Heart right ventricle (tissue), 16 donors: ENCODE measurements at regions not wholly inside any gene's neighbourhood (a gene's known extent, or its start where the extent isn't known, plus 50 kb on each side); places are given as distances from the start of the nearest gene placed in this dataset.

ENCODE experiments used
- ATAC-seq, 8 donors: fragments of 200-7000 bp; cut with Tn5 transposase; one replicate each; pipeline ENCODE4 v1.9.1; 2020; ENCODE audit warnings: mild to moderate bottlenecking in 8 of 8, moderate library complexity in 8 of 8, moderate number of reproducible peaks in 1 of 8
- DNase-seq, 2 donors: peaks; one replicate each; pipeline ENCODE4 v3.0.0-alpha.2; 2020
- H3K27ac ChIP-seq, 10 donors: fragments of 200-600 bp; sonication (generic) in 2 of 10; one replicate each; pipeline versions ENCODE4 v1.5.0 to v1.8.0; 2020 to 2022; ENCODE audit warnings: mild to moderate bottlenecking in 3 of 10
- H3K27me3 ChIP-seq, 7 donors: fragments of 200-600 bp; one replicate each; pipeline ENCODE4 v1.8.0; 2021 to 2022; ENCODE audit warnings: mild to moderate bottlenecking in 2 of 7
- H3K36me3 ChIP-seq, 9 donors: fragments of 200-600 bp; sonication (generic) in 1 of 9; one replicate each; pipeline versions ENCODE4 v1.5.0 to v1.8.0; 2020 to 2022; ENCODE audit warnings: mild to moderate bottlenecking in 2 of 9
- H3K4me1 ChIP-seq, 9 donors: fragments of 200-600 bp; sonication (generic) in 1 of 9; one replicate each; pipeline versions ENCODE4 v1.5.0 to v1.8.0; 2020 to 2022; ENCODE audit warnings: mild to moderate bottlenecking in 4 of 9
- H3K4me3 ChIP-seq, 10 donors: fragments of 200-600 bp; sonication (generic) in 2 of 10; one replicate each; pipeline versions ENCODE4 v1.5.0 to v1.8.0; 2020 to 2022; ENCODE audit warnings: mild to moderate bottlenecking in 7 of 10, moderate library complexity in 2 of 10
- H3K9me3 ChIP-seq, 11 donors: fragments of 200-600 bp in 10 of 11; sonication (generic) in 2 of 11; one replicate each; pipeline versions ENCODE4 v1.5.0 to v1.8.0; 2013 to 2022; ENCODE audit warnings: mild to moderate bottlenecking in 2 of 11, control low read depth in 1 of 11, moderate library complexity in 1 of 11
- WGBS, 2 donors: extraction: QIAGEN DNeasy Blood & Tissue Kit; methylation state at CpG; one replicate each; pipeline ENCODE4 v1.1.7; 2013; ENCODE audit warnings: inconsistent platforms in 1 of 2; 5-methylcytosine and 5-hydroxymethylcytosine counted together
- intact Hi-C, 10 donors: fragments of 100-400 bp; cut with DNase I; formaldehyde crosslinking; loops; one replicate each; pipeline versions ENCODE4 v1.11.1 to v1.14.2; 2022
- TF ChIP-seq, protein P1 (sequence below), 9 donors: fragments of 200-600 bp; sonication (generic) in 2 of 9; IDR thresholded peaks; one replicate each; pipeline versions ENCODE4 v1.5.0 to v1.8.0; 2021 to 2022; ENCODE audit warnings: antibody characterized with exemption in 9 of 9, mild to moderate bottlenecking in 5 of 9, moderate library complexity in 1 of 9
- donor health status: Arrhythmogenic right ventricular cardiomyopathy.
- donor health status: ischemic (EF 13 %, LVEDD 7.1; RV severe dilation, severe dysfunction).
- donor health status: healthy with polysubstance abuse.
- donor health status: DM: no; HTN: yes; CAD: no.
- donor health status: DM: no; HTN: no; CAD: no.
- donor health status: ischemic (EF 25% LVEDD 6.9; RV normal size, moderate dysfunction).
- donor health status: ischemic (EF 25% LVEDD 5.7; RV mildly dilated, moderate dysfunction).
- donor health status: healthy.
- donor health status: DM: yes; HTN: yes; CAD: no.
- donor health status: Ischemic cardiomyopathy.
- donor health status: ischemic (EF 35%, LVEDD 5.7; RV mildly dilated, moderate dysfunction).
- donor health status: nonischemic (EF 11% LVEDD 7.7; RV severe dilation, severe dysfunction).
- donor health status: DM: yes; HTN: yes; CAD: no.
- donor health status: PGD.
- donor health status: ischemic (EF 29% LVEDD 5.4; RV normal size, mild dysfunction).
- donor health status: nonischemic (EF 23%, LVEDD 6.1; RV moderate dilation, normal function).

DNA sequence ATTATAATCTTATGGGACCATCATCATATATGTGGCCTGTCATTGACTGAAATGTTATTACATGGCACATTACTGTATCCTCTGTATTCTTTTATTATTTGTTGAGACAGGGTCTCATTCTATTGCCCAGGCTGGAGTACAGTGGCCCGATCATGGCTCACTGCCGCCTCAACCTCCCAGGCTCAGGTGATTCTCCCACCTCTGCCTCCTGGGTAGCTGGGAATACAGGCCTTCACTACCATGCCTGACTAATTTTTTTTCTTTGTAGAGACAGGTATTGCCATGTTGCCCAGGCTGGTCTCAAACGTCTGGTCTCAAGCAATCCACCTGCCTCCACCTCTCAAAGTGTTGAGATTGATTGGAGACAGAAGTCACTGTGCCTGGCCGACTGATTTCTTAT lies 153.2 kb downstream of the RASSF9 start:
- Histone ChIP-seq H3K27me3 (no peaks in the 10 kb centered on the region), H3K27ac (no peak overlapping the region), H3K36me3 (no peaks in the 10 kb centered on the region), H3K9me3 (peaks cover 0 to 17% (median 3%) of the 10 kb centered on the region in 11 donors), H3K4me3 (no peak overlapping the region), H3K4me1 (no peaks in the 10 kb centered on the region)
- TF ChIP-seq, protein P1, sequence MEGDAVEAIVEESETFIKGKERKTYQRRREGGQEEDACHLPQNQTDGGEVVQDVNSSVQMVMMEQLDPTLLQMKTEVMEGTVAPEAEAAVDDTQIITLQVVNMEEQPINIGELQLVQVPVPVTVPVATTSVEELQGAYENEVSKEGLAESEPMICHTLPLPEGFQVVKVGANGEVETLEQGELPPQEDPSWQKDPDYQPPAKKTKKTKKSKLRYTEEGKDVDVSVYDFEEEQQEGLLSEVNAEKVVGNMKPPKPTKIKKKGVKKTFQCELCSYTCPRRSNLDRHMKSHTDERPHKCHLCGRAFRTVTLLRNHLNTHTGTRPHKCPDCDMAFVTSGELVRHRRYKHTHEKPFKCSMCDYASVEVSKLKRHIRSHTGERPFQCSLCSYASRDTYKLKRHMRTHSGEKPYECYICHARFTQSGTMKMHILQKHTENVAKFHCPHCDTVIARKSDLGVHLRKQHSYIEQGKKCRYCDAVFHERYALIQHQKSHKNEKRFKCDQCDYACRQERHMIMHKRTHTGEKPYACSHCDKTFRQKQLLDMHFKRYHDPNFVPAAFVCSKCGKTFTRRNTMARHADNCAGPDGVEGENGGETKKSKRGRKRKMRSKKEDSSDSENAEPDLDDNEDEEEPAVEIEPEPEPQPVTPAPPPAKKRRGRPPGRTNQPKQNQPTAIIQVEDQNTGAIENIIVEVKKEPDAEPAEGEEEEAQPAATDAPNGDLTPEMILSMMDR (IDR thresholded peaks at IDR 0.05) = no peak
- ATAC-seq = no peak
- intact Hi-C loops = no loop called here
- 71 to 84% methylated on average over 4 of the region's 4 CpGs for WGBS, 2 donors
- no peak for DNase-seq

DNA sequence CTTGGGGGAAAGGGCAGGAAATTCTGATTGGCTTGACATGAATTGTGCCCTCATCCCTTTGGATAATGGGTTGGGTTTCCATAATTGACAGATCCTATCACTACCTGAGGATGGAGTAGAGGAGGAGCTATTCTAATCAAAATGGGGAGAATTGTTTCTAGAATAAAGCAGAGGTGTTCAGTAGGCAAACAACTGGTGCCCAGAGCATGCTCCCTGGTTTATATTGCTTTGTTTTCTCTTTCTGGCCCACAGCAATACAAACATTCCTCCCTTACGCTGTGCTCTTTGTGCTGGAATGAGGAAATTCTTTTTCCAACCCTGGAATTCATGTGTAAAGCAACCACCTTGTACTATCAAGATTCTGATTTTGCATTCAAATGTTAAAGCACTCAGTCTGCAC lies 147.4 kb downstream of the RASSF9 start:
- DNase-seq = no peak
- Histone ChIP-seq H3K4me3 (no peak overlapping the region), H3K27ac (no peak overlapping the region), H3K27me3 (no peaks in the 10 kb centered on the region), H3K36me3 (no peaks in the 10 kb centered on the region), H3K4me1 (no peaks in the 10 kb centered on the region), H3K9me3 (no peaks in the 10 kb centered on the region)
- 38 to 69% methylated on average over 1 of the region's 1 CpG for WGBS, 2 donors
- TF ChIP-seq, protein P1 (IDR thresholded peaks at IDR 0.05) = no peak
- no peak for ATAC-seq
- intact Hi-C loops = no loop called here

DNA sequence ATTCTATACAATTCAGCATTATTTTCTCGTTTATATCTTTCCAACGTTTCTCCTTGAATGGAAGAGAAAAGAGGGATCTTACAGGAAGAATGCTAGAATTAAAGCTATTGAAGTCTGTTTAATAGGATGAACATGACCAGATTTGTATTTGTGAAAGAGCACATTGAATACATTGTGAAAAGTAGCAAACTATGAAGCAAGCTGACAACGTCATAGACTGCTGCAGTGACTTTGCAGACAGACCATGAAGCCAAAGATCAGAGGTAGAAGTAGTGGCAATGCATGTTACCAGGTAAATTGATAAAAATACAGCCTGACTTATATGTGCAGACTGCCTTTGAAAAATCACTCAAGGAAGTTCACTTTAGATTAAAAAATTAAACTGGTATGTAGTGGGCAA lies 146.1 kb downstream of the RASSF9 start:
- DNase-seq (no peak), ATAC-seq (no peak)
- intact Hi-C loops = no loop called here
- Histone ChIP-seq H3K27me3 (no peaks in the 10 kb centered on the region), H3K4me3 (no peak overlapping the region), H3K9me3 (no peaks in the 10 kb centered on the region), H3K36me3 (no peaks in the 10 kb centered on the region), H3K4me1 (no peaks in the 10 kb centered on the region), H3K27ac (no peak overlapping the region)
- 85 to 87% methylated on average over 3 of the region's 3 CpGs for WGBS, 2 donors
- TF ChIP-seq, protein P1 (IDR thresholded peaks at IDR 0.05) = no peak

DNA sequence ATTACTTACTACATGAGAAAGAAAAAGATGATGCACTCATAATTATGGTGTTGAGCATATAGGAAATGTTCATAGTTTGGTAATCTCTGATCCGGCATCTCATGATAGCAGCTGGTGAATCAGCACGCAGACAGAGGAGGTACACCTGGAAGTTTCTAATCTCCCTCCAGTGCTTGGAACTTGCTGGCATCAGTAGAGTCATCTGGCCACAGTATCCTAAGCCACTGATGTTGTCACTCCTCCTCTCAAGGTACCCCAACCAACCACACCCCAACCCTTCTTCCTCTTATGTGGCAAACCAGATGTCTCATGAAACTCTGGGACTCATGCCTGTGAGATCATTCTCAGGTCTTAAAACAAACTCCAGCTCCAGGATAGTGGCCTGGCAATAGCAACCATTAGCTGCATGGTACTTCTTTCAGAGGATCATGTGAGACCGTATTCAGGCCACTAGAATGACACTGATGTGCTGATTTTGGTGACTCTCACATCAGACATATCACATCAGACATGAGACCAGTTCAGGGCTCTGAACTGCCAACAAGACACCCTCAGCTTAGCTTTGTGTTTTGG lies 143.0 kb downstream of the RASSF9 start:
- H3K27me3 ChIP-seq = no peaks in the 10 kb centered on the region
- DNase-seq (no peak), ATAC-seq (no peak)
- H3K9me3 ChIP-seq = no peaks in the 10 kb centered on the region
- TF ChIP-seq, protein P1 (IDR thresholded peaks at IDR 0.05) = no peak
- H3K27ac ChIP-seq = no peak overlapping the region
- H3K4me1 ChIP-seq = no peaks in the 10 kb centered on the region
- H3K36me3 ChIP-seq = no peaks in the 10 kb centered on the region
- 86 to 90% methylated on average over 3 of the region's 3 CpGs for WGBS, 2 donors
- no peak overlapping the region for H3K4me3 ChIP-seq
- intact Hi-C loops = no loop called here
